Fibroblast of lung (primary cell): ENCODE measurements at regions not wholly inside any gene's neighbourhood (a gene's known extent, or its start where the extent isn't known, plus 50 kb on each side); places are given as distances from the start of the nearest gene placed in this dataset.

Experiments
- DNase-seq, 2 donors: peaks; one replicate each; pipeline versions ENCODE4 v3.0.0 to v3.0.0-alpha.2; 2010; ENCODE audit warnings: low read depth in 2 of 2
- H2AFZ ChIP-seq: 2 replicates; pipeline ENCODE4 v1.5.1; 2012; ENCODE audit warnings: low read length, control low read depth, inconsistent platforms
- H3K27ac ChIP-seq: 2 replicates; pipeline ENCODE4 v1.5.1; 2011; ENCODE audit warnings: low read length, control low read depth; ENCODE audit not compliant: insufficient read depth
- H3K27me3 ChIP-seq: 2 replicates; pipeline ENCODE4 v1.5.1; 2011; ENCODE audit warnings: mild to moderate bottlenecking, low read length; ENCODE audit not compliant: control insufficient read depth, insufficient read depth
- H3K36me3 ChIP-seq: 2 replicates; pipeline ENCODE4 v1.5.1; 2011; ENCODE audit warnings: low read length; ENCODE audit not compliant: control insufficient read depth, insufficient read depth
- H3K4me1 ChIP-seq: 2 replicates; pipeline ENCODE4 v1.5.1; 2011; ENCODE audit warnings: low read length; ENCODE audit not compliant: control insufficient read depth, insufficient read depth; ENCODE audit errors: extremely low read depth
- H3K4me2 ChIP-seq: 2 replicates; pipeline ENCODE4 v1.5.1; 2011; ENCODE audit warnings: low read length, control low read depth; ENCODE audit not compliant: insufficient read depth; ENCODE audit errors: extremely low read depth
- H3K4me3 ChIP-seq, 4 experiments: fragments of 200-600 bp in 1 of 4; sonication (generic) in 1 of 4; replicated peaks in 1 of 4; 2 replicates each; pipeline ENCODE4 v1.5.1; 2011 to 2016; ENCODE audit warnings: low read length in 4 of 4, low read depth in 3 of 4, mild to moderate bottlenecking in 3 of 4, control low read depth in 2 of 4, inconsistent platforms in 1 of 4, mixed read lengths in 1 of 4; ENCODE audit not compliant: insufficient read depth in 1 of 4; ENCODE audit errors: control extremely low read depth in 1 of 4
- H3K79me2 ChIP-seq: 2 replicates; pipeline ENCODE4 v1.5.1; 2012; ENCODE audit warnings: mild to moderate bottlenecking, low read length, inconsistent platforms; ENCODE audit not compliant: control insufficient read depth, insufficient read depth
- H3K9ac ChIP-seq: 2 replicates; pipeline ENCODE4 v1.5.1; 2011; ENCODE audit warnings: mild to moderate bottlenecking, low read length, control low read depth; ENCODE audit not compliant: insufficient read depth
- H3K9me3 ChIP-seq: 2 replicates; pipeline ENCODE4 v1.5.1; 2012; ENCODE audit warnings: low read depth, low read length; ENCODE audit not compliant: control insufficient read depth, insufficient read depth
- H4K20me1 ChIP-seq: 2 replicates; pipeline ENCODE4 v1.5.1; 2011; ENCODE audit warnings: low read length; ENCODE audit not compliant: control insufficient read depth, insufficient read depth; ENCODE audit errors: extremely low read depth
- CTCF ChIP-seq, 2 donors: IDR thresholded peaks in 1 of 2; conservative IDR thresholded peaks in 1 of 2; 1 replicate in 1 of 2; 2 replicates in 1 of 2; pipeline ENCODE4 v1.5.1; 2011 to 2012; ENCODE audit warnings: low read length in 2 of 2, control low read depth in 1 of 2, inconsistent platforms in 1 of 2, low read depth in 1 of 2, mild to moderate bottlenecking in 1 of 2
- EZH2 ChIP-seq: IDR thresholded peaks from 2 replicates; pipeline ENCODE4 v1.5.1; 2012; ENCODE audit warnings: low read length, control low read depth, mild to moderate bottlenecking; ENCODE audit errors: missing control alignments

DNA sequence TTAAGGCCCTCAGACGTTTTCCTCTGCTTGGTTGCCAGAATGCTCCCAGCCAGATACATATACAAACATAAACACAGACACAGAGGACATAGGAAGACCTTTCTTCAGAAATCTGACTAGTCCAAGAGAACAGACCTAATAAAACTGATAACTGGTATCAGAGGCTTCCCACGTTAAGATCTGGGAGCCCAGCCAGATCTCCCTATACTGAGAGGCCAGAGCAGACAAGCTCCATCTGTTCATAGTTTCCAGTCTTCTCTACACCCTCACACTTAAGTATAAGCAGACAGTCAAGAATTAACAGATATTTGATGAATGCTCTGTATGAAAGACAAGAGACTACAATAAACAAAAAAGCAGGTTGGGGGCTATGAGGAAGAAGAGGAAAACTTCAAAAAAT is 240.5 kb upstream of the CHAC2 start:
- no peak overlapping the region for H3K4me2 ChIP-seq
- H3K27ac ChIP-seq, result no peak overlapping the region
- no peak for DNase-seq
- H3K36me3 ChIP-seq, result no peaks in the 10 kb centered on the region
- H3K79me2 ChIP-seq, result no peaks in the 10 kb centered on the region
- TF ChIP-seq CTCF (conservative IDR thresholded peaks at IDR 0.05 in 1 of 2, IDR thresholded peaks at IDR 0.05 in 1 of 2; ENCODE audit: low read depth in 1 of 2, low read length in 2 of 2) (no peak), EZH2 (no peak)
- H3K4me3 ChIP-seq, result no peak overlapping the region
- H3K9me3 ChIP-seq, result no peaks in the 10 kb centered on the region
- H2AFZ ChIP-seq, result no peak overlapping the region
- no peaks in the 10 kb centered on the region for H4K20me1 ChIP-seq
- no peaks in the 10 kb centered on the region for H3K4me1 ChIP-seq
- H3K27me3 ChIP-seq, result no peaks in the 10 kb centered on the region
- H3K9ac ChIP-seq, result no peak overlapping the region

GRCh38 chr2:53519918-53520841 is 247.4 kb upstream of the CHAC2 start:
- Histone ChIP-seq H3K4me3 (no peak overlapping the region), H3K36me3 (no peaks in the 10 kb centered on the region), H3K79me2 (no peaks in the 10 kb centered on the region), H2AFZ (no peak overlapping the region), H3K9ac (no peak overlapping the region), H3K4me2 (no peak overlapping the region), H3K4me1 (no peaks in the 10 kb centered on the region), H4K20me1 (no peaks in the 10 kb centered on the region), H3K27ac (no peak overlapping the region), H3K9me3 (no peaks in the 10 kb centered on the region), H3K27me3 (no peaks in the 10 kb centered on the region)
- TF ChIP-seq EZH2 (no peak), CTCF (conservative IDR thresholded peaks at IDR 0.05 in 1 of 2, IDR thresholded peaks at IDR 0.05 in 1 of 2; ENCODE audit: low read depth in 1 of 2, low read length in 2 of 2) (no peak)
- peak in 1 of 2 donors; percentile 27 for DNase-seq

GRCh38 chr2:53517406-53517805 is 250.2 kb upstream of the CHAC2 start:
- TF ChIP-seq EZH2 (no peak), CTCF (conservative IDR thresholded peaks at IDR 0.05 in 1 of 2, IDR thresholded peaks at IDR 0.05 in 1 of 2; ENCODE audit: low read depth in 1 of 2, low read length in 2 of 2) (no peak)
- Histone ChIP-seq H3K27me3 (no peaks in the 10 kb centered on the region), H3K36me3 (no peaks in the 10 kb centered on the region), H3K4me2 (no peak overlapping the region), H3K9me3 (no peaks in the 10 kb centered on the region), H3K9ac (no peak overlapping the region), H4K20me1 (no peaks in the 10 kb centered on the region), H3K4me3 (no peak overlapping the region), H3K27ac (no peak overlapping the region), H3K4me1 (no peaks in the 10 kb centered on the region), H2AFZ (no peak overlapping the region), H3K79me2 (no peaks in the 10 kb centered on the region)
- no peak for DNase-seq
